Effector CD4-positive, alpha-beta T cell (primary cell): ENCODE measurements at regions not wholly inside any gene's neighbourhood (a gene's known extent, or its start where the extent isn't known, plus 50 kb on each side); places are given as distances from the start of the nearest gene placed in this dataset.
A peak's percentile ranks its signal among the peaks of the same experiment; 100 is the strongest.

Experiments
- DNase-seq: peaks from one replicate; pipeline ENCODE4 v3.0.0-alpha.2; 2020

- DNase-seq: no peak
These were observed 306.6 kb downstream of the MAF start for GRCh38 chr16:79293836-79294460.

GRCh38 chr16:79288066-79288465 lies 312.5 kb downstream of the MAF start:
- DNase-seq: no peak

- DNase-seq: no peak
These were observed 313.1 kb downstream of the MAF start for GRCh38 chr16:79287424-79287917.

- no peak for DNase-seq
These were observed 313.7 kb downstream of the MAF start for GRCh38 chr16:79286646-79287423.

DNA sequence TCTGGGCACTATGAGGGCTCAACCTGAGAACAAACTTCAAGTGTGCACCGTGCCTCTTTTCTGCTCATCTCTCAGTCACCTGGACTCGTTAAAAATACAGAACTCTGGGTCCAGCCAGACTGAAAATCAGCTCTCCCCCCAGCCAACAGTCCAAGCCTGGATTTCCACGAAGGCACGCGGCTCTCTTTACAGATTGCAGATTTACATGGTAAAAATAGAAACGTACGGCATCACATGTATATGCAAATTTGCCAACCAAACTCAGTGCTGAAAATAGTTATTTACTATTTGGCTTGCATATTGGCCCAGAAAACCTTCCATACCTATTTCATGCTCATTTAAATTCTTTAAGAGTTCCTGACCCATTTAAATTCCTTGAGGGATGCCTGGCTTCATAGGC lies 315.8 kb downstream of the MAF start:
- DNase-seq: no peak

DNA sequence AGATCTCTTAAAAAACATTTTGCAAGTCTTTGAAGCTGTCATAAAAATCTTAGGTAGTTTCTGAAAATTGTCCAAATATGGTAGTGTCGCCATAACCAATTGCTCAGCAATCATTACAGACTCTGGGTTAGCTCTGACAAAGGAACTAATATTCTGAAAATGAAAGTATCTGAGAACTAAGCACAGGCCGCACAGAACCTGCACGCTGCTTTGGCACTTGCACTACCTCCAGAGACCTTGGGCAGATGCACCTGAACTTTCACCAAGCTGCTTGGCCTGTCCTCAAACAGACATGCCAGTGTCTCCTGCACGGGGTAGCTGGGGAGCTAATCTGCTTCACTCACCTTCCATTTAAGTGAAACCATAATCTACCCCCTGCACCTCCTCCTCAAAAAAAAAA lies 317.0 kb downstream of the MAF start:
- DNase-seq: no peak

DNA sequence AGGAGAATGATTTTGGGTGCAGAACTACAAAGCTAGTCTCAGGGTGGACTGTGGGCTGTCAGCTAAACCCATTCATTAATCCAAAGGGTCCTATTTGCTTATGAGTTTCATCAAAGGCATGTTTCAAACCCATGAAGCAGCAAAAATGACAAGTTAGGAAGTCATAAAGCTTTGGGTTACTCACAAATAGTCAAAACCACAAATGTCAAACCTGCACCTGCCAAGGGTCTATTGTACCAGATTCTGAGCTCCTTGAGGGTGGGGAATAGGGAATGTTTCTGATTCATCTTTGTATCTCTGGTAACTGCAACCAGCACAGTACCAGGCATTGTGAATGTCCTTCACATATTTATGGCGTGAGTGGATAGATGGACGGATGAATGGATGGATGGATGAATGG lies 317.7 kb downstream of the MAF start:
- no peak for DNase-seq

DNA sequence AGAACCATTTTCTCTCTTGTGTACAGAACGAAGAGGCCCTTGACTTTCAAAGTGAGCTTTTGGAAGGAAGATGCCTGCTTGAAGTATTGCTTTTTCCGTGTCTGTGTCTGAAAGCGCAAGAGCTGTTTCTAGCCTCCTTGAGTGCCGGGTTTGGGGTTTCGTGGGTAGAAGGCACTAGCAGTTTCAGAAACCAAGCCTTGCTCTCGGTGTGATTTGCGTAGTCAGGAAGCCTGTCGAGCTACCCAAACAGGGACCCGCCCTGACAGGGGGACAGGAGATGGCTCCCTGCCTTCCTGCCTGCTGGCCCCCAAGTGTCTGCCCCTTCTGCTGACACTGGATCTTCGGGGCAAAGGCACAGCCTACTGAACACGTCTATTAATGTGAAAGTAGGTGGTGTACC lies 322.0 kb downstream of the MAF start:
- DNase-seq: peak; percentile 31

DNA sequence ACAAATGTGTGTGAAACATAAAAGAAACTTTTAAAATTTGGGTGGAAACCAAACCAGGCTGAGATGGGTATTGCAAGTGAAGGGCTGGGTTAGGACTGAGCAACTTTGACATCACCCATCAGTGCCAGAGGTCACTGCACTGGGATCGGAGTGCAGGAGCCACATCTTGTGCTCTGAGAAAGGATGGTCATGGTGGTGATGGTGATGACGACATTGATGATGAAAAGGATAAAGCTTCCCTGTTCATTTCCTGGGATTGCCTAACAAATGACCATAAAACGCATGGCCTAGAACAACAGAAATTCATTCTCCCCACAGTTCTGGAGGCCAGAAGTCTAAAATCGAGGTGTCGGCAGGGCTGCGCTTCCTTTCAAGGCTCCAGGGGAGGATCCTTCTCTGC lies 324.0 kb downstream of the MAF start:
- no peak for DNase-seq

GRCh38 chr16:79274264-79274663 lies 326.3 kb downstream of the MAF start:
- no peak for DNase-seq

DNA sequence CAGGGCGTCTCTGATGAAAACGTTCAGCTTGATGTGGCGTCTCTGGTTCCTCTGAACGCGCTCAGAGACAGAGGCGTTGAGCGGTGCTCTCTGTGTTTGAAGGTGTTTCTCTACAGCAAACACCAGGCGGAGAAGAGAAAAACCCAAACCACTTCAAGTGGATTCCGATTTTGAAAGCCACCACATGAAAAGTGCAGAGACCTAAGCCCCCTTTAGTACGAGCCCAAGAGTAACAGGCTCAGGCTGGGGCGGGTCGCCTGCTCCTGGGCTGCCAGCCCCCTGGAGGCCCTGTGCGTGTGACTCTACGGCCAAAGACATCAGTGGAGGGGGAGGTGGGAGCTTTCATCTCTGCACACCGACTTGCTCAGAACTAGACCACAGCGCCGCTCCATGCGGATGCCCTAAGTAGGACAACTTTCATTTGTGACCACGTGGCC lies 328.4 kb downstream of the MAF start:
- DNase-seq: peak; percentile 32

- no peak for DNase-seq
These were observed 329.0 kb downstream of the MAF start for GRCh38 chr16:79271583-79271982.

GRCh38 chr16:79270011-79270410 lies 330.5 kb downstream of the MAF start:
- no peak for DNase-seq

GRCh38 chr16:79269211-79269863 lies 331.2 kb downstream of the MAF start:
- DNase-seq: no peak

- no peak for DNase-seq
These were observed 332.8 kb downstream of the MAF start for GRCh38 chr16:79267781-79268180.

DNA sequence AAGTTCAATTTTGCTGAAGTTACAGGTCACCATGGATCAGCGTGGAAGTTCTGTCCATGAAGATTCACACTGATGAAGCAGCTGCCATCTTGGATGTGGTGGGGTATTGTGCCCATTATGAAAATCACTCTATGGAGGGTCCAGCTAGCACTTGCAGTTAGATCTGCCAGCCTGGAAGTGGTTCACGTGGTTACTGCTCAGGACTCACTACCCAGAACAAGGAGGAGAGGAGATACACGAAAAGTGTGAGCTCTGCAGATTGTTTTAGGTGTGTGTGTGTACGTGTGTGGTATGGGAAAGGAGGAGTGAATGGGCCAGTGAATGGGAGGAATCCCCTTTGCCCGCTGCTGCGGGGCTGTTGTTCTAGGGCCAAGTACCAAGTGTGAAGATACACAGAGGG lies 333.4 kb downstream of the MAF start:
- no peak for DNase-seq

GRCh38 chr16:79265701-79266100 lies 334.8 kb downstream of the MAF start:
- DNase-seq: no peak

DNA sequence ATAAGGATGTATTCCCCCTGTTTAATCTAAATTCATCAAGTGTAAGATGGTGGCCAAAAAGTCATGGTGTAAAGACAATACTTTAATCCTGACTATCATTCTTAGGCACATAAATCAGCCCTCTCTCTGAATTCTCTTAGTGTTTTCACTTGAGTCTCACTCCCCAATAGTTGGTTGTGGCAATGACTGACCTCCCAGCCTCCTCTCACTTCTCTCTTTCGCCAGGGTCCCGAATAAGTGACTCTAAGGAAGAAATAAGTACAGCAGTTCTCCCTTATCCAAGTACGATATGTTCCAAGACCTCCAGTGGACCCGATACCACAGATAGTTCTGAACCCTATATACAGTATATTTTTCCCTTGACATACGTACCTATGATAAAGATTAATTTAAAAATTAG lies 335.3 kb downstream of the MAF start:
- DNase-seq: no peak

DNA sequence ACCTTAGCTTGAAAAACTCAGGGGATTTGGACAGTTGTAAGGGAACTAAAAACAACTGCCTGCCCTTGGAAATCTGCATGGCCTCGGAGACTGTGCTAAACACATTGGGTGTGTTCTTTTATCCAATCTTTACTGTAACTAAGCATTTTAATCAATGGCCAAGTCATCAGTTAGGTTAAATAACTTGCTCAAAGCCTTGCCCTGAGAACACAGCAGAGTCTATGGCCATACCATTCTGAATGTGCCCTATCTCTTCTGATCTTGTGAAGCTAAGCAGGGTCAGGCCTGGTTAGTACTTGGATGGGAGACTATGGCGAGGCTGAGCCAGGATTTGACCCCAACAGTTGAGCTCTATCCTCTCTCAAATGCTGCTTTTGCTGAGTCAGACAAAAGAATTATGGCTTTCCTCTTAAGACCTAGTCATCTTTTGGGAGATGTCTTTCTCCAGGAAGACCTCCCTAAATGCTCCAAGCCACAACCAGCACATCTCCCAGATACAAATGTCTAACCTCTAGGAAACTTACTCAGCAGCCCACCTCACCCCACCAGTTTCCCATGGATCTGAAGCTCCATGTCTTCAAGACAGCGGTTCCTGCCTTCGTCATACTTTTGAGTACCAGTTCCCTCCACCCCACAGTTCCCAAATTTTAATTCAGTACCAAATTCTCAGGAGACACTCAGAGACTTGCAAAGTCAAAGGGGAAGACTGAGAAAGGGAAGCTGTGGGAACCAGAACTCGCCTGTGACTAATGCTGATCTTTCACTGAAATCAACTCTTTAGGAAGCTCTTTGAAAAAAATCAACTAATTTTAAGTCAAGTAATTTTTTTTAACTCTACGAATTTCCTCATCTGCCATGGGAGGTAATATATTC lies 336.1 kb downstream of the MAF start:
- no peak for DNase-seq

DNA sequence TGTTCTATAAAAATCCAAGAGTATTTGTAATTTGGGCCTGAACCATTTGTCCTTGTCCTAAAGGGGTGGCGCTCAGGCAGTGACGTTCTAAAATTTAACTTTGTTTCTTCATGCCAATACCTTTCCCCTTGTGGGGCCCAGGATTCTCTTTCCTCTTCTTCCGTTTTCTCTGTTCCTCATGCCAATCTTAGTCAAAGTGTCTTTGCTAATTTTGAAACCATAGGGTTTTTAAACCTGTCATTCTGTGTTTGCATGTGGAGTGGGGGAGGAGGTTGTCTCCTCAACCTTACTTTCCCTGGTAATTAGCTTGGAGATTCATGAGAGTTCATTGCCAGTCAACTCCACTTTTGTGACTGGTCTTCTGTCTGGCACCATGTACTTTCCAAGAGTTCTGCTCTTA lies 337.1 kb downstream of the MAF start:
- DNase-seq: no peak
